ENCODE measurements at regions not wholly inside any gene's neighbourhood (a gene's known extent, or its start where the extent isn't known, plus 50 kb on each side); places are given as distances from the start of the nearest gene placed in this dataset.

DNA sequence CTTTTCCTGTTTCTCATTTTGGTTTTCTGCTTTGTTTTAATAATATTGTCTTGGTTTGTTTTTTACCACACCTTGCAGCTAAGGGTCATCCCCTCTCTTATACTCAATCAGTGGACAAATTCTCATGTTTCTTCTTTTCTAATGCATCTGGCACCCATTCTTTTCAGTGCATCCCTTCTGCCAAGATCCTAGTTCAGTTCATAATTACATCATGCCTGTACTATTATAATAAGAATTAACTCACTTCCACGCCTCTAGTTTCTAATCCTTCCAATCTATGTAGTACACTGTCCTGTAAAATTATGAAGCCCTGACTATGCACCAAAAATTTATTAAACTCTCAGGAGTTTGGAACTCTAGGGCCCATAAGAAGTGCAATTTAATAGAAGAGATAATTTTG is 126.1 kb downstream of the FAT4 start:
- DNase-seq = no peak

DNA sequence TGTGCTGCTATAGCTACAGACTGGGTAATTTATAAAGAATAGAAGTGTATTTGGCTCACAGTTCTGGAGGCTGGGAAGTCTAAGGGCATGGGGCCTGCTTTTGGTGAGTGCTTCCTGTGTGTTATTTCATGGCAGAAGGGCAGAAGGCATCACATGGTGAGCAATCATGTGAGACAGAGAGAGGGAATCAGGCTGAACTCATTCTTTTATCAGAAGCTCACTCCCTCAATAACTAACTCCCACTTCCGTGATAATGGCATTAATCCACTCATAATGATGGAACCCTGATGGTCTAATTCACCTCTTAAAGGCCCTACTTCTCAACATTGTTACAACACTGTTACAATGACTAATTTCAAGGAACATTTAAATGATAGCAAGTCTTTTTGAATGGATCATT is 129.4 kb downstream of the FAT4 start:
- no peak for DNase-seq

DNA sequence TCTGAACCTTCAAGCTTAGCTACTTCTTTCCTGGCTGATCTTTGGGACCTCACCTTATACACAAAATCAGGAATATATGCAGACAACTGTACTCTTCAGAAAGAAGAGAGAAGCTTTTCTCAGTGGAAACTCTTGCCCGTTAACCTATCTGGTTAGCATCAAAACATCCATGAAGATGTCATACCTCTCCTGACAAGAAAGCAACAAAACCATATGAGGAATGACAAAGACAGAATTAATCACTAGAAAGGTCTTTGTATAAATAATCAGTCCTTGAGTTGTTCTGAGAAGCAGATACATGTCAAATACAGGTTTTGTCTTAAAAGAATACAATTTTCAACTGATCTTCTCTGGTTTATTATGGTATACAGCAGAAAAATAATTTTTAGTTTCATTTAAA is 130.8 kb downstream of the FAT4 start:
- DNase-seq = no peak

DNA sequence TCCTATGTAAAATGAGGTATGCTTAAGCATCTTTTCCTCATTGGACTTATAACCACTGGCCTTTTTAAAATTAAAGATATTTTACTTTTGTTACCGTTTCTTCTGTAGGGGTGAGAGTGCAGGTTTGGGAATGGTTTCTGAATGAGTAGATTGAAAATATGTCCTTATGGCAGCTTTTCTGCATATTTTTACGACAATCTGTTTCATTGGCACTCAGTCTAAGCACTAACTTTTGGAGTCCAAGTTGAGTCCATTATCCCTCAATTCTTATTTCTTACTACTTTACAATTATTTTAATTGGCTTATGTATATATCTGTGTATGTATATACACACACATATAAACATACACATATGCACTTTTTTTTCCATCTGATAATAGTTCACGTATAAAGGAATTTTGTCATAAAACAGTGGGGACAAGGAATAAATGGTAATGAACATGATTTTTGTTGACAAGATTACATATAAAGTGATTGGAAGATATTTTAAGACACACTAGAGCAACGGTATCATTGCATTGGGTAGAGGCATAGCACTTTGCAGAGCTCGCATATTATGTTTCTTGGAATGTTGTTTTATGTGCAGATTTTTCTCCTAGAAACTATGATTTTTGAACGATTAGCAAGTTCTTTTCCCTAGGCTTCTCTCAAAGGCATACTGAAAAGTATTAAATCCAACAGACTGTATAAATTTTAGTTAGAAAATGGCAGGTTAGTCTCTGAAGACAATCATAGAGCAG is 133.0 kb downstream of the FAT4 start:
- DNase-seq = no peak

DNA sequence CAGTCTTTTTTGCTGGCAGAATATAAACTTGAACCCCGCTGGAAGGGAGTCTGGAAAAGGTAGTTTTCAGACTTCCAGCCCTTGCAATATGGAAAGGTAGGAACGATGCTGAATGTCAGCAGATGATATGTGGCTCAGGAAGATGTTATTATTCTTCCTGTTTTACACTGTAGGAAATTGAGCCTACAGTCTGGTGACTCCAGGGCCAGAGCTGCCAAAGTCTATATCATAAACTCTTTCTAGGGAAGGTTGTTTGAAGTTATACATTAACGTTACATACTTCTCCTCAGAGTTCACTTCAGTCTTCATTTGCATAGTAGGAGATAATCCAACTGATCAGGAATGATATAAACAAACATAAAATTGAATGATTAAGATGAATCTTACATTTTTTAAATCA is 141.3 kb downstream of the FAT4 start:
- no peak for DNase-seq

DNA sequence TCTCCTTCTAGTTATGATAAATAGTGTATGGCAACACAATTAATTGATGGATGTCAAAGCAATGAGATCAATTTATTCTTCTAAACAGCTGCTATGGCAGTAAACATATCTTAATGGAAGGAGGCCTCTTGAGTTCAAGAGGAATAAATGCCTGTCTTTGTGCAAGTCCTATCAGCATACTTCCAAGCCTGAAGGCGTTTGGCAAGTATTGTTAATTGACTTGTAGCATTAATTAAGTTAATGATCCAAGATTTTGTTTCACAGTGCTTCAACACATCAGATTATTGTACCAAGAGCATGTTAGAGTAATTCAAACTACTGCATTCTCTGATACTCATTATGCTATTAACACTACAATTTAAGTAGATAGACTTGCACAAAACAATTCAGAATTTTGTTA is 144.8 kb downstream of the FAT4 start:
- no peak for DNase-seq

DNA sequence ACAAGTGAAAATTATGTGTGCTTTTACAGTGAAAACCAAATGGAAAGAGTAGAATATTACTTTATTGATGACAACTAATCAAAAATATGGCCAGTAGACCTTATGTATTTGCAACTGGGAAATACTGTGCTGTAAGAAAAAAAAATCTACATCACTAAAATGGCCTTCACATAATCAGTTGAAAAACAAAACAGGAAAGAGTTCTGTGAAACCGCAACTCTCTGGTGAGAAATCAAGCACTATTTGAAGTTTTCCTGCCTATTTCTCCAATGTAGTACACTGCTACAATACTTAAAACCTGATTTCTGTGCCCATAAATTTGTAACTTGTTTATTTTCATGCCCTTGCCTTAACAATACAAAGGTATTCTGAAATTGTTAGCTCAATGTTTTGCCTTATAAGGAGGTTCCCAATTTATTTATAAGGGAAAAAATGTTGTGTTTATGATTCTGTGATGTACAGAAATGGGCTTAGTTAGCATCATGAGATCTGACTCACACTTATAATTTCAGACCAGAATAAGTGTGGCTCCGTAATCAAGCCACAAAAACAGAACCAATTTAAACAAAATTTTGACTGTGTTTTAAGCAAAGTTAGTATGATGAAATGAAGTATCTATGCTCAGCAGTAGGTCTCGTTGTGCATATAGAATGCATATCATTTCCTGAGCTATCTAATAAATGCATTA is 147.1 kb downstream of the FAT4 start:
- no peak for DNase-seq

DNA sequence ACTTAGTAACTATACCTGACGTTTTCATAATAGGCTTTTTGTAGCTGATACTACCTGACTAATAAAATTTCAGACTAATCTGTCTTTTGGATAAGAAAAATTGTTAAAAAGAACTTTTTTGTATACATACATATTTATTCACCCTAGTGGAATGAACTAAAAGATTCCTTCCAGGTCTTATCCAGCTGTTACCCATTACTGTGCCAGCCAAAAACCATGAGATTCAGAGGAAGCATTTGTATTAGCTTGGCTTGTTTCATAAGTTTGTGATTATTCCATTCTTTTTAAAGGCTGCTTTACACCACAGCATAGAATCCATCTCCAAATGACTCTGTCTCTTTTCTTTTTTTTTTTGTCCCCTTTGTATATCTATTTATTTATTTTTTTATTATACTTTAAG is 149.4 kb downstream of the FAT4 start:
- no peak for DNase-seq

DNA sequence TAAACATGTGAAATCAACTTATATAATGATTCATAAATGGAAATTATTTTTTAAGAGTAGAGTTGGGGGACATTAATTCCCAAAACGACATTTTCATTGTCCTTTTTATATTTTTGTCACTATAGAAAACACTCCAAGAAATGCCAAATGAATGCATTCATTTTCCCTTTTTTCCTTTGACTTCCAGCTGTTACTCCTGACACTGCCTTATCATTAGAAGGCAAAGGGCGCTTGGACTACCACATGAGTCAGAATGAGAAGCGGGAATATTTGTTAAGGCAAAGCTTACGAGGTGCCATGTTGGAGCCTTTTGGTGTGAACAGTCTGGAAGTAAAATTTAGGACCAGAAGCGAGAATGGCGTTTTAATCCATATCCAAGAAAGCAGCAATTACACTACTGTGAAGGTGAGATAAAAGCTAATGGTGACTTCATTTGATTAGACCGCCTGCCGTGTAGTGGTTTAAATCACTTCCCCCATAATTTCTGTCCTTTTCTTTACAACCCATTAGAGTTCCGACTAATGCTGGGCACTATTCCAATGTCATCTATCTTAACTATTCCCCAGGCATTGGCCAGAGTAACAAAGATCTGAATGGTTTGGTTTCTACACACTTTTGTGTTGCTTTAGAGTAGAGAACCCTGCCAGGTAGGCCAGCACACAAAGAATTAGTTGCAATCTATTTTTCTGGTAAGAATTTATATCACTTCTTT is 166.7 kb downstream of the FAT4 start:
- no peak for DNase-seq

DNA sequence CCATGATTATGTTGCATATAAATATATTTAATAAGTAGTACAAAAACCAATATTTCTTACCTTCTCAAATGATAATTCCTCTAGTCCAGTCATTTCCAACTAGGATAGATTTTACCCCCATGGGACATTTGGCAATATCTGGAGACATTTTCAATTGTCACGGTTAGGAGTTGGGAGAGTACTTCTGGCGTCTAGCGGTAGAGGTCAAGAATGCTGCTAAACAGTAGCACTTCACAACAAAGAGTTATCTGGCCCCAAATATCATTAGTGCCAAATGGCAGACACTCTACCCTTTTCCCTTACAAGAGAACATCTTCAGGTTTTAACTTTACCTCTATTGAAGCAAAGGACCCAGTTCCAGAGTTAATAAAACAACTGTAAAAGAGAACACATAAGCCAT is 168.1 kb downstream of the FAT4 start:
- no peak for DNase-seq

DNA sequence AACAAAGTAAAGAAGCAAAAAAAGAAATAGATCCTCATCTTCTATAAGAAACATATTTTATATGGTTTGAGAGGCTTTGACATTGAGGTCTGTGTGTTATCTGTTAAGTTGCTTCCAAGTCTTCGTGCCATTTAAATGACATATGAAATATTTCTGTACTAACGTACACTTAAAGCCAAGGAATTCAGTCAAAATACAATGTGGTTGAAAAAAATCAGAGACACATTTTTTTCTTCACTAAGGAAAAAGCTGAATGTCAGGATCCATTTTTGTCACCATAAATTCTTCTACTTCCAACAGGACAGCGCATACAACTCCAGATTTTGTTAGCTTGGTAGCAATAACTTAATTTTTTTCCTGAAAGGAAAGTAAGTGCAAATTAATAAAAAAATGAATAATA is 168.5 kb downstream of the FAT4 start:
- DNase-seq = no peak

DNA sequence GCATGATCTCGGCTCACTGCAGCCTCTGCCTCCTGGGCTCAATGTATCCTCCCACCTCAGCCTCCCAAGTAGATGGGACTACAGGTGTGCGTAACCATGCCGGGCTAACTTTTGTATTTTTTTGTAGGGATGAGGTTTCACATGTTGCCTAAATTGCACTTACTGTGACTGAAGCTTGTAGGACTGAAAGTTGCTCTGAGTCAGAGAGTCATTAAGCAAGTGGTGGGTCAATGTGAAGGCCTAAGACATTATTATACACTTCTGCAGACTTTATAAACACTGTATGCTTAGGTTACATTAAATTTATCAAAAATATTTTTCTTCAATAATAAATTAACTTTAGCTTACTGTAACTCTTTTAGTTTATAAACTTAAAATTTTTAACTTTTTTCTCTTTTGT is 170.2 kb downstream of the FAT4 start:
- no peak for DNase-seq

DNA sequence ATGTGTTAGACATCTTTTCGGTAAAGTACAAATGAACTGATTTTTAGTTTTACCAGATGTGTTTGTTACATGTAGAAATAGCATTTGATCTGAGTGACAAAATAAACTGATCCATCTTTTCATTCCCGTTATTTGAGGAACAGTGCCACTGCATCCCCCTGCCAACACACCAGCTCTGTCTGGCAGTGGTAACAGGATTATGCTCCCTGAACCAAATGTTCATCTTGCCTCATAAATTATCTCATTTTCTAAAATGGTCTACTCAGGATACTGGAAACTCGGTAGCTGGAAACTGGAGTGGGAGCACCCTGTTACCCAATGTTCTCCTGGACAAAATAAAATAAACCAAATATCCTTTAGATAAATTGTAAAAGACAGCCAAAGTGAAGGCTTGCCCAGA is 171.6 kb downstream of the FAT4 start:
- DNase-seq = no peak

DNA sequence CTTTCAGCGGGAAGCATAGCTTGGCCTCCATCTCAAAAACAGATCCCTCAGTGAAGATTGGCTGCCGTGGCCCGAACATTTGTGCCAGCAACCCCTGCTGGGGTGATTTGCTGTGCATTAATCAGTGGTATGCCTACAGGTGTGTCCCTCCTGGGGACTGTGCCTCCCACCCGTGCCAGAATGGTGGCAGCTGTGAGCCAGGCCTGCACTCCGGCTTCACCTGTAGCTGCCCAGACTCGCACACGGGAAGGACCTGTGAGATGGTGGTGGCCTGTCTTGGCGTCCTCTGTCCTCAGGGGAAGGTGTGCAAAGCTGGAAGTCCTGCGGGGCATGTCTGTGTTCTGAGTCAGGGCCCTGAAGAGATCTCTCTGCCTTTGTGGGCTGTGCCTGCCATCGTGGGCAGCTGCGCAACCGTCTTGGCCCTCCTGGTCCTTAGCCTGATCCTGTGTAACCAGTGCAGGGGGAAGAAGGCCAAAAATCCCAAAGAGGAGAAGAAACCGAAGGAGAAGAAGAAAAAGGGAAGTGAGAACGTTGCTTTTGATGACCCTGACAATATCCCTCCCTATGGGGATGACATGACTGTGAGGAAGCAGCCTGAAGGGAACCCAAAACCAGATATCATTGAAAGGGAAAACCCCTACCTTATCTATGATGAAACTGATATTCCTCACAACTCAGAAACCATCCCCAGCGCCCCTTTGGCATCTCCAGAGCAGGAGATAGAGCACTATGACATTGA is 175.4 kb downstream of the FAT4 start:
- DNase-seq = no peak

DNA sequence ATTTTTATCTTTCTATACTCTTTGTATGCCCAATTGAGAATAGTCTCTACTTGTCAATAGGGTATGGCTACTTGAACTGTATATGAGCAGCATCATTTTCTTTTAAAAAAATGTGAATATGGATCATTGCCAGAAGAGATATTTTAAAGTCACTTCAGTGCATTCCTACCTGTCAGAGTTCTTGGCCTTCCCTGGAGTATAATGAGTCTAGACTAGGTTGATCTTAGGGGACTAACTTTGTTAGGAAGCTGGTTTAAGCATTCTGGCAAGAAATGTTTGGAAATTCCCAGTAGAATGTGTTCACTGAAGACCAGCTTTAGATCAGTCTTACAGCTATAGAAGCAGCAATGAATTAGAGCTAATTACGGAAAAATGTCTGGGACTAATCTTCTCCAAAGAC is 178.2 kb downstream of the FAT4 start:
- no peak for DNase-seq

DNA sequence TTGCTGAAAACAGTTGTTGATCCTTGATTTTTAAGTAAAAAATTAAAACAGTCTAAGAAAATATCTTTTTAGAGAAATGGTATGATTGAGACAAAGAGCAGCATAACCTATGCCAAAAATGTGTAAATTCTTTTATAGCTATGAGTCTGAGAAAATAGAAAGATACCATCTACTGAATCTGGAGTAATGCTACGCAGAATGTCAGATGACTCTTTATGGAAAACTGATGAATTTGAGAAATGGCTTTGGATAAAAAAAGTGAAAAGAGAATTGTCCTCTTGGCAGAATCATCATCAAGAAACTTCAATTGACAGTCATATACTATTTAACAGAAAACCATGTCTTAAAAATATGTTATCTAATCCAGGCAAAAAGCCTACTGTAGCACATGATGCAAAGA is 183.1 kb downstream of the FAT4 start:
- DNase-seq = no peak

DNA sequence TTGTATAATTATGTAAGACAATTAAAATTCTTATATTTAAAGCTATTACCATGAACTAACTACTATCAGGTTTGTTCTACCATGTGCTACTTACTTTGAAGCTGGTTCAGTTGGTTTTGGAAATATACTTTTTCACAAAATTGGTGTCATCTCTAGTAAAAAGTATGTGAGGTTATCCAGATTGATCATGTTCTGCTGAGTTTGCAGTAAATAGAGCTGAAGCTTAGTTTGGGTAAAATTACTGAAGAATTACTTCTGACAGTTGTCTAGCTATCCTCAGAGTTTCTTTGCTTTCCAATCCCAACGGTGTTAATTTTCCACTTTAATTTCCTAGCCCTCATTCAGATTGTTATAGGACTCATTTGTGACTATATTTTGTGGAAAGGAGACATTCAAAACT is 184.2 kb downstream of the FAT4 start:
- DNase-seq = no peak

DNA sequence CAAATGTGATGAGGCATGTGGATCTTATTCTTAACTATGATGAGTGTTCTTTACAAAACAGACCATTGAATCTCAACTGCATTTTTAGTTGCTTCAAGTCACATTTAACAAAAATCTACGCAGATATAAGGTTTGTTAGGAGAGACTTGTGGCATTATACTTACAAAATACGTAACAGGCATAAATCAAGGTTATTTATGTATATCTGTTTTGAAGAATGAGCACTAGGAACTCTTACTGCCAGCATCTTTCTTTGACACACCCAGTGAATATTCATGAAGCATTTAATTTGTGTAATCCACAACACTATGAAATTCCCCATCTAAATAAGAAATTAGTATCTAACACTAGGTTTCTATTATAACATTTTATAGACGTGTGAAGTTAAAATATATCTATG is 186.3 kb downstream of the FAT4 start:
- DNase-seq = no peak

DNA sequence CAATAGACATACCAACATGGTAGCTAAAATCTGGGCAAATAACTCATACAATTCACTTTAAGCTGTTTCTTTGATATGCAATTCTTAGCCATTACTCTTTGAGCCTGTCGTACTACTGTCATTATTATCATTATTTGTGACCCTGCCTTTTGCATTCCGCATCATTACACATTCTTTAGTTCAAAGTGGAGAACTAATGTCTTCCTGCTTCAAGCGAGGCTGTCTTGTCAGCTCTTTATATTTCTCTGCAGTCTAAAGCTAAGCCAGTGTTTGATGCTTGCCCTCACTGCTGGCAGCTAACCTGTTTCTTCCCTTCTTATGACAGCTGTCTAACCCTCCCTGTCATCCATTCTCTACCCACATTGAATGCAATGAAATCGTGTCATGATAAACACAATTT is 186.8 kb downstream of the FAT4 start:
- no peak for DNase-seq

DNA sequence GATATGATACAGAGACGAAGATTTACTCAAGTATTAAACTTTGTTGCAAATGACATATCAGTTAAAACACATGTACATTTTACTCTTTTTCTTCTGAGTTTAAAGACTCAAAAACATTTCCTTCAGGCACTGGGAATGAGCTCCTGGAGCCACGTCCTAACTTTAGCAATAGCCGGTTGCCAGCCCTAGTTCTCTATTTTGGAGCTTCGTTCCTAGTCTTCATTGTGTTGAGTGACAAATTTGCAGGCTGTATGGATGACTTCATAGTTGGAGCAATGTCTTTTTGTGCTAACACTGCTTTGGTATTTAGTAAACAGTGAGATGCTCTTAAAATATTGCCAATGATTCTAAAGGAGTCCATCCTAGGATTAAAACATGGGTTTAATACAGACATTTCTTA is 190.9 kb downstream of the FAT4 start:
- DNase-seq = no peak

DNA sequence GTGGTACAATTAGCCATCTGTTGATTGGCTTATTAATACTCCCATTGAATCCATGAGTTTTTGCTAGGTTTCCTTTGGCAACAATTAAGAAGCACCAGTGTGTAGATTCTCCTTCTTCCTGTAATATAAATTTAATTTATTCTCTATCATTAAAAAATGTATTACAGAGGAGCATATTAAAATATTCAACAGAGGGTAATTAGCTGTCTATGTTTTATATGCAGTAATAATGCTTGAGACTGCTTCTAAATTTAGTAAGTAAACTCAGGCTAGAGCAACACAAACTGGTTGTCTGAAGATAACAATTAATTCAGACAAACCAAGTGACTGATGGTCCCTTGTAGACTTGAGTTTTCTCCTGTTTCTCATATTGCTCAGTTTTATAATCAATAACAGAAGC is 192.4 kb downstream of the FAT4 start:
- no peak for DNase-seq

DNA sequence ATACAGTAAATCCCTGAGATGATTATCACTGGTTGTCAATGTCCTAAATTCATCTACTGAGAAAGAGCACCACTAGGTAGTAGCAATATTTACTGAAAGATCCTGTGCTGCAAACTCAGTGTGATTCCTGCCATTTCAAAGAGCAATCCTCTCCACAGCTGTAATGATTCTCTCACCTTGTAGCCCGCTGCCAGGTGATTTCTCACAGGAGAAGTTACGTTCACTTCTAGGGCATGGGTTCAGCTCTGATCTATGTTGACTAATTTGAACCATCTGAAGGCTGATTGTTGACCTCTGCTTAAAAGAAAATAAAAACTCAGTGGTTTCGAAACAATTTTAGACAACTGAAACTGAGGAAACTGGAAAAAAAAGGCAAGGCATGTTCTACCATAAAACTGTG is 197.0 kb downstream of the FAT4 start:
- no peak for DNase-seq

DNA sequence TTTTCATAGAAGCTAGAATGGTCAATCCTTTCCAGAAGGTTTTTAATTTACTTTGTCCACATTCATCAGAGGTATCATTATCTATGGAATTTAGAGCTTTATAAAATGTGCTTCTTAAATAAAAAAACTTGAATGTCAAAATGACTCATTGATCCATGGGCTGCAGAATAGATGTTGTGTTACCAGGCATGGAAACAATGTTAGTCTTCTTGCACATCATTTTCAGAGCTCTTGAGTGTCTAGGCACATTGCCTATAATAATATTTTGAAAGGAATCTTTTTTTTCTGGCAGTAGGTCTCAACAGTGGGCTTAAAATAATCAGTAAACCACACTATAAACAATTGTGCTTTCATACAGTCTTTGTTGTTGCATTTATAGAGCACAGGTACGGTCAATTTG is 200.3 kb downstream of the FAT4 start:
- no peak for DNase-seq

DNA sequence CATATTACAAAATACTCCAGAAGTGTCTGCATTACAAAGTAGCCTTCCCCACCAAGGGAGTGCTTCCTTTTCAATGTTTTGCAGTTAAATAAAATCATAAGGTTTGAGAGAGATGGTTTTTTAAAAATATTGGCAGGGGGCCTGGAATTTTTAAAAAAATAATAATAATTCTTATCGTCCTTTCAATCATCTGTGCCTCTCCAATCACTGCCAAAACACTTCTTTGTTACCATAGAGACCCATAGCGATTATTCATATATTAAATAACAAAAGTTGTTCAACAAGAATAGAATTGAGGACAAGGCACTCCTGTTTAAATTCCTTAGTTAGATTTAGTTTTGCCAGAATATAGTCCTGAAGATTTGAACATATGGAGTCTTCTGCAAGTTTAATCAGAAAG is 203.1 kb downstream of the FAT4 start:
- no peak for DNase-seq
